T-helper 22 cell (primary cell): ENCODE measurements at regions not wholly inside any gene's neighbourhood (a gene's known extent, or its start where the extent isn't known, plus 50 kb on each side); places are given as distances from the start of the nearest gene placed in this dataset.

ENCODE experiments used
- DNase-seq: peaks from one replicate; pipeline ENCODE4 v3.0.0-alpha.2; 2020; ENCODE audit warnings: low read depth

DNA sequence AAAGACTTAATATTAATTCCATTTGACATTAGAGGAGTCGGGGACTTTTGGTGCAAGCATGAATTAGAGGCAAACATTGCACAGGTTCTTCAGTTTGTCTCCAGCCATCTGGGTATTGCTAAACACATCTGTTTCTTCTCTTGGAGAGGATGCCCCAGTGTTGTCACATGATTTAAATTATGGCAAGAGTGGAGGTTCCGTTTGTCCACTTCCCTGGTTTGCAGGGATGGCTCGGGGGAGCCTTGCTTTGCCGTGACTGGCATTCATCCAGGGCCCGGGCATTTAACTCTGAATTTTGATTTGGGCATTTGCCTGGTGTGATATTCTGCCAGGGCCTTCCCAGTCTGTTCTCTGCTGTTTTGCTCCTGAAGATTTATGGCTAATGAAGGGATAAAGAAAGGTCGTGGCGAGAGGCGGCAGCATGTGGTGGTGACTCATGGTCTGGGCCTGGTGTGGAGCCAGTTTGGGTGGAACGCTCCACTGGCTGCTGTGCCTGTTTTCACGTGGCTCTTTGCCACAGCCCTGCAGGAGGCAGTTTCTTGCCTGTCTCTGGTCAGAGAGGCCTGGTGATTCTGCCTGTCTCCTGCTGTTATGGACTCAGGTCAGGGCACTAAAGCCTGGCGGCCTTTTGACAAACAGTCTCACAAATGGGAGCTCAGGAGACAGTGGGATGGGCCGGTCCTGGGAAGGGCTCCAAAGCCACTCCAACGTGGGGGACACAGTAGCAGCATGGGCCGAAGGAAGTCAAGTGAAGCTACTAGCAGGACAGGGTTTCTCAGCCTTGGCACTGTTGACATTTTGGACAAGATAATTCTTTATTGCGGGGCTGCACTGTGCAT is 99.4 kb upstream of the PGRMC2 start:
- no peak for DNase-seq

DNA sequence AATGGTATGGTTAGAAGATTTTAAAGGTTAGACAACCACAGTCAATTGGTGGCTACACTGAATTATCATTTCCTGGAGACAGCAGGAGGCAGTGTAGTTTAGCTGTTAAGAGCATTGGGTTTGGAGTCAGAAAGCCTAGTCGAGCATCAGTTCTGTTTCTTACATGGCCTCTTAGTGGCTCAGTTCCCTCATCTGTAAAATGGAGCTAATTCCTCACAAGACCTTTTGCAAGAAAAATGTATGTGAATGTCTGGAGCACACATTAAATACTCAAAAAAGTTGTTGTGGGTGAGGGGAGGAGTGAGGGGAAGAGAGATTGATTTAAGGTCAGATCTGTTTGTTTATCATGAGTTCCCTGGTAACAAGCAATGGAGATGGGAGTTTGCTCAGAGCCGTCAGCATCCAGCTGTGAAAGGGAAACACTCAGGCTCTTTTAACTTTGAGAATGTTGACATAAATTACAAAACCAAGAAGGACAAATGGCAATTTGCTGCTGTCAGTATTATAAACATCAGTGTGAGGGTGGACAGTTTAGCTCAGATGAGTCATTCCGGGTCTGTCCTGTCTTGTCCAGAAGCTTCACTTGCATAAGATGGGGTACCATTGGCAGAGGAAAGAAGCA is 98.2 kb upstream of the PGRMC2 start:
- no peak for DNase-seq

DNA sequence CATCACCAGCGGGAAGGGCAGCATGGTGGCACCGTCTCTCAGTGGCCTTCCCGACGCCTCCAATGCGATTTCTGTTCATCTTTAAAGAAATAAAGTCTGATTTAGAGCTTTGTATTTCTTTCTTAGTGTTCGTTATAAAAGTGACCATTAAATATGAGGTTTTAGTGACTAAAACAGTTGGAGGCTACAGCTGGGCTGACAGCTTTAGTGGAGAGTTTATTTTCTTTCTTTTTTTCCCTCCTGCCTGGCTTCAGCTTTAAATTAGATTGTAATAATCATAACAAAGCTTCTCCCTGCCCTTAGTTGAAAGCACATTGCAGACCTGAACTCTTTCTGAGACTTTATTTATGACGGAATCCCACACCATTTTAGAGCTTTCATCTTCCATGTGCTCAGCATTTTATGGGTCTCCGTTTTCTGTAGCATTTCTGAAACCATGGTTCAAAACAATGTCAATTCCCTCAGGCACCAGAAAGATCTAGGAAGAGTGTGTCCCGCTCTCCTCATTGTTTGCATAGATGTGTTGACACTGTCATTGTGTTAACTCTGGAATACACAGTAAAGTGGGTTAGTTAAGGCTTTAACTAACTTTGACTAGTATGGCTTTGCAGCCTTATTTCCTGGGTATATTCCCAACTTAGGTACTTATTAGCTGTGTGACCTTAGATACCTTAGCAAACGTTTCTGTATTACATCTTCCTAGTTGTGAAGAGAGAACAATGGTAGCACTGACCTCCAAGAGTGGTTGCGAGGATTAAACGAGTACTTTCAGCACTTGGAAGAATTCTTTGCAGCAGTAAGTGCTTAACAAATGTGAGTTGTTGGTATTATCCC is 97.4 kb upstream of the PGRMC2 start:
- no peak for DNase-seq

DNA sequence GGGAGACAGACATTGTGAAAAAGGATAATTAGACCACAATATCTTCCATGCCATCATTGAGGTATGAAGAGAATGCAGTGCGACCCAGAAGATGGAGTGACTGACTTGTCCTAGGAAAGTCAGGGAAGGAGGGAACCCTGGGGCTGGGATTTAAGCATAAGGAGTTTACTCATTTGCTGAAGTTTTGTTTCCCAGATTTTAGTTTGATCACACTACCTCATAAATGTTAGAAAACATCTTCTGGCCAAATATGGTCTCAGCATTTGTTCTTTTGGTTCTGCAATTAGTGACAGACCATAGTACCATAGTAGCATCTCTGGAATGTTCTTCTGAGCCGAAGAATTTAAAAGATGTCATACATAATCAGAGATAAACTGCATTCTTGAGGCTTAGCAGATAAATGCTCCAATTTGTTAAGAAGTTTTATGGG is 96.5 kb upstream of the PGRMC2 start:
- DNase-seq = no peak

DNA sequence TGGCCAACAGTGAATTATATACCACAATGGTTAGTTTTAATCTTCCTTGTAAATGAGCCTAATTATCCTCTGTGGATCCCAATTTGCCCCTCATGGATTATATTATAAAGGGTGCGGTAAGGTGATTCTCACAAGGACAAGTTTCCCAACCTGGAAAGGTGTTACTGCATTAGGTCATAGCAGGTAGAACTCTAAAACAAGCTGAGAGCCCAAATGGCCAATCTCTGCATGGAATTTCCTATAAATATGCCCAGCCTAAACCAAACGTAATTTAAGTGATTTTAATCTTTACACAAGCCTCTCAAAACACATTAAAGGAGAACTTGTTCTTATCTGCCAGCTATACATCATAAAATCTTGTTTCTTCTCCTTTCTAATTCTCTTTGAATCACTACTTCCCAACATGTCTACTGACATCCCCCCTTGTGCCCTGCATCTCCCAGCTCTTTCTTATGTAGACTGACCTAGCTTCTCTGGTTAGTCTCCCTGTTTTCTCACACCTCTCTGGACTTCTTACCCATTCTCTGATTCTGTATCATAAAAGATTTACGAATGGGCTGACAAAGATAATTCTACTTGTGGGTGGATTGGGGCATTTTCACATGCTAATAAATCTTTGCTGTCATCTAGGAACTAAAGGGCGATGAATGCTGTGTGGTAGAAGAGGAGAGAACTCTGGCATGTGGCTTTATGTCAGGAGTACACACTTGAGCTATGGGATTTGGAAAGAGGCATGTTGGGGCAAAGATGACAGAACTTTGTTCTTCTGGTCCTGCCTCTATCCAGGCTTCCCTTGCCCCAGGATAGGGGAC is 94.3 kb upstream of the PGRMC2 start:
- DNase-seq = no peak

DNA sequence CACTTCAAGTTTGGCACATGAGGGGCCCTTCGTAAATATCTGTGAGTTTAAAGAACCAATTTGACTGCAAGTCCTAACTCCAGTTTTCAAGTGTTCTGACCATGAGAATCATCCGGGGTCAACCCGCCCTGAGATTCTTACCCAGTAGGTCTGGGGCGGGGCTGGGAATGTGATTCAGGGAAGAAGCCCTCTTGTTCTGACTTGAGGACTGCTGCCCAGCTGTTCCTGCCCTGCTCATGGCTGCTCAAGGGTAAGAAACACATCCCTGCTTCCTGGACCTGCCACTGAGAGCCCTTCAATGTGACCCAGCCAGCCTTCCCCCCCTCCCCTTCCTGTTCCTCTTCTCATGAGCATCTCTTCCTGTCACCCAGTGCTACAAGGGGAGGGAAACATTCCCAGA is 92.7 kb upstream of the PGRMC2 start:
- no peak for DNase-seq

DNA sequence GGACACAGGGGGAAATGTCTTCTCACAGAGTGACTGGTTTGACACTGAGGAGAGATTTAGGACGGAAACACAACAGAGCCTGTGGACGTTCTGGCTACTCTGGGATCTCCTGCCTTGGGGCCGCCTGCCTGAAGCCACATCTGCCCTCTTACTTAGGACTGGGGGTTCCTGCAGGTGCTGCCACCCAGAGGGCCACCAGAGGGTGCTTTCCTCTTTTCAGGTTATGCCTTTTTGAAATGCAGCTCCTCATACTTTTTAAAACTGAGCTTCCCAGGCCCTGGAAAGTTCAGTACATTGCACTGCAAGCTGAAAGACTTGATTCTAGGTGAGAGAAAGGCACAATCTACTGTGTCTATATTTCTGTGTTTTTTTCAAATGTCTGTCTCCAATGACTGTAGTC is 92.2 kb upstream of the PGRMC2 start:
- DNase-seq = no peak

DNA sequence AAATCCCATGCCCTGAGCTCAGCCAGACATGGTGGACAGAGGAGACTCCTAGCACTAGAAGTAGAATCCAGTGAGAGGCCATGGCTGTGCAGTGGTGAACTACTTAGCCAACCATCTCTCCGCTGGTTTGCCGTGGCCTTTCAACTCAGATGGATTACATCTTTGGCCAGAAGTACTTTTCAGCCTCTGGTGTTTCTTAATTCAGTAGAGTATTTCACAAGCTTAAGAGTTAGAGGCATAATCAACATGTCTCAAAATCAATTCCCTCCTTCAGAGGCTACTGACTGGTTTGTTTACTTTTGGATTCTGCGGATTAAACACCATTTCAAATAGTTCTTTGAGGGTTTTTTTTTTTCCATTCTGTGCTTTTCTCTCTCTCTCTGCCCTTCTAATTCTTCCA is 91.1 kb upstream of the PGRMC2 start:
- no peak for DNase-seq

DNA sequence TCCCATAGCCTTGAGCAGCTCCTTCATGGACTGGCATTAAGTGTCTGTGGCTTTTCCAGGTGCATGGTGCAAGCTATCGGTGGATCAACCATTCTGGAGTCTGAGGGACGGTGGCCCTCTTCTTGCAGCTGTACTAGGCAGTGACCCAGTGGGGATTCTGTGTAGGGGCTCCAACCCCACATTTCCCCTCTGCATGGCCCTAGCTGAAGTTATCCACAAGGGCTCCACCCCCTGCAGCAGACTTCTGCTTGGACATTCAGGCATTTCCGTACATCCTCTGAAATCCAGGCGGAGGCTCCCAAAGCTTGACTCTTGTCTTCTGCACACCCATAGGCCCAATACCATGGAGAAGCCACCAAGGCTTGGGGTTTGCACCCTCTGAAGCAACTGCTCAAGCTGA is 89.3 kb upstream of the PGRMC2 start:
- DNase-seq = no peak

DNA sequence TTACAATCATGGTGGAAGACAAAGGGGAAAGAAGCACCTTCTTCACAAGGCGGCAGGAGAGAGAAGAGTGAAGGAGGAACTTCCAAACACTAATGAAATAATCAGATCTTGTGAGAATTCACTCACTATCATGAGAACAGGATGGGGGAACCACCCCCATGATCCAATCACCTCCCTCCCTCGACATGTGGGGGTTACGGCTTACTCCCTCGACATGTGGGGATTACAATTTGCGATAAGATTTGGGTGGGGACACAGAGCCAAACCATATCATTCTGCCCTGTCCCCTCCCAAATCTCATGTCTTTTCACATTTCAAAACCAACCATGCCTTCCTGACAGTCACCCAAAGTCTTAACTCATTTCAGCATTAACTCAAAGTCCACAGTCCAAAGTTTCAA is 88.7 kb upstream of the PGRMC2 start:
- no peak for DNase-seq

DNA sequence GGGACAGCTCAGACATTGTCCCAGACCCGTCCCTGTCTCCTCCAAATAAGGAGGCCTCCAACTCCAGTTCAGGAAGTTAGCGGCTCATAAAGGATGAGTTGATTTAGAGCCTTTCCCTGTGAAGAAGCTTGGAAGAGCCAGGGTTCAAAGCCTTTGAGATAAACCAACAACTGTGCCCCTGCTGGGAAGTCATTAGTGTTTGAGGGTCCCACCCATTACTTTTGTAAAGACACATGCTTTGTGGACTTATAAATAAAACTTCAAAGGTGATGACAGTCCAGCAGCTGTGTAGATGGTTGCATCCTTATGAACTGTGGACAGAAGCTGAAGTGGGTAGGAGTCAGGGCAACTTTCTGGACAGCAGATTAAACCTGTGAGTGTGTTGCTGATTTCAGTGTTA is 86.0 kb upstream of the PGRMC2 start:
- no peak for DNase-seq

DNA sequence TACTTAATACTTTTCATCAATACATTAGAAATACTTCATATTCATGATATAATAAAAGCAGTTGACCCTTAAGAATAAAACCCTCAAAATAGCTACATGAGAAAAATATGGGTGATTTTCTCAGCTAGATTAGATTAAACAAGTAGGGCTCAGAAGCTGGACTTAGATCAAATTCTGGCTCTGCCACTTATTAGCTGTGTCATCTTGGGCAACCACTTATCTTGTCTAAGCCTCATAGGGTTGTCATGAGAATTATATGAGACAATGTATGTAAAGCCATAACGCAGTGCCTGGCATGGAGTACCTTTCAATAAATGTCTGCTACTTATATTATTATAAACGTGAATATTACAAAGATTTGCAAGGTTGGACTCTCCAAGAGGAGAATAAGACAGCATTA is 84.3 kb upstream of the PGRMC2 start:
- no peak for DNase-seq

DNA sequence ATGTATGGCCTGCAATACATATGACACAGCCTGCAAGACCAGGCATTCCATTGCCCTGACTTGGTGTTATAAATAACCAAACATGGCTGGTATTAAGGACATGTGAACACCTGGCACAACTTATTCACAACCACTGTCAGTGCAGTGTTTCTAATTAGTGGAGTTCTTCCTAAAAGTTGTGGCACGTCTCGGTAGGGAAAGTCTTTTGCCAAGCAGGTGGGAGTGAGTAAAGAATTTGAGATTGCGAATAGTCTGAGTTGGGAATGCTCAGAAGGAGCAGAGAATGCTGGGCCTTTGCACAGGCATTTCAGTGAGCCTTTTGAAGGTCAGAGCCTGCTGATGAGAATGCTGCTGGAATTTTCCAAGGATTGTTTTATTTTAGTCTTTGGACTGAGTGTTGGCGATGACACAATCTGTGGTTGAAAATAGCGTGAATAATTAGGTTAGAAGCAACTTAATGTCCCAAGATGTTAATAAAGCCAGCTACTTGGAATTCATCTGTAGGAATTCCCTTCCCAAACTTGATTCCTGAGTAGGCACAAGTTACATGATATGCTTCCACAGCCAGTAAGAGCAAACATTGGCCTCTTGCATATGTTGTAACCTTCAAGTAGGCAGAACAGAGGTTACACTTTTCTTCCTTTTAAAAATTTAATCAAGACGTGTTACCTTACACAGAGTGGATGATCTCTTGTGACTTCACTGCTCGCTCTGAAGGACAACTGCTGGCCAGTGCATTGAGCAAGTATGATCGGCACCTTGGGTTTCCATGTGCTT is 83.6 kb upstream of the PGRMC2 start:
- DNase-seq = no peak

DNA sequence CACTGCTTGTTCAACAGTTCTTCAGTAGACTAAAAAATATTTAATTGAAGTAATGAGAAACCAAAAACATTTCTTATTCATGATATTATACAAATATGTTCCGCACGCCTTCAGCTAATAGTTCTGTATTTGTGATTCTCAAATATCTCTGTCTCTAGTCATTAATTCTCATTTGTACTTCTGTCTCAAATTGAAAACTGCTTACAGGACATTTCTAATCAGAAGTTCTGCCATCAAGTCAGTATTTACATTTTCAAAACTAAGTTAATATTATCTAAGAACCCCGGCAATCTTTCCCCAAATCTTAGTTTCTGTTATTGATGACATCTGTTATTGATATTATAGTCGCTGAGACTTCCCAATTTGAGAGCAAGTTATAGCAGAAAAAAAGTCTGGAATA is 78.6 kb upstream of the PGRMC2 start:
- DNase-seq = no peak

DNA sequence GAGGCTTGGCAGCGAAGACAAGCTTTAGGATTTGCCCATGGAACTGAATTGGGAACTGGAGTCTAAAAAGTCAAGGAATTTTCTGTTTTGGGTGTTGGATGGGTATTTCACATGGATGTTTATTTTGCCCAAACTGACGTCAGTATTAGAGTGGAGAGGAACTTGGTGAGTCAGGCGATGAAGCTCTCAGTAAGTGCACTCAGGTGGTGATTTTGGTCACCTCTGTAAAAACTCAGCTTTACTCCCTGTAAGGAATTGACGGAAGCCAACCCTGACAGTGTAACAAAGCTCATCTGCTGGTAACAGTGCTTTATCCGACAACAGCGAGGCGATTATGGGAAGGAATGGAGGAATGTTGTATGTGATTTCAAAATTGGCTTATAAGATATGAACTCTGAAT is 77.0 kb upstream of the PGRMC2 start:
- no peak for DNase-seq

DNA sequence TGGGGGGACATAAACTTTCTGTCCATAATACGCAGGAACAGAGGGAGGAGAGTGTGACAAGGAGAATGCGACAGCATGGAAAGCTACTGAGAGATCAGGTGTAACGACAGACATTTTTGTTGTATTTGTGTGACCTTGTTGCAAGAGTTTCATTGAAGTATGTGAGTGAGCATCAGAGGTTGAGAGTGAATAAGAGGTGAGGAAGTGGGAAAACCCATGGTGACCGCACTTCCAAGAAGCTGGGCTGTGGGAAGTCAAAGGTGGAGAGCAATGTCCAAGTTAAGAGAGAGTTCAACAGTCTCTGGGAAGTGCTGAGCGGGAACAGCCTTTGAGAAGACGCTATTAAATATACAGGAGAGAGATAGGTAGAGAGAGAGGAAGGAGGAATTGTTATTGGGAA is 76.4 kb upstream of the PGRMC2 start:
- DNase-seq = no peak

DNA sequence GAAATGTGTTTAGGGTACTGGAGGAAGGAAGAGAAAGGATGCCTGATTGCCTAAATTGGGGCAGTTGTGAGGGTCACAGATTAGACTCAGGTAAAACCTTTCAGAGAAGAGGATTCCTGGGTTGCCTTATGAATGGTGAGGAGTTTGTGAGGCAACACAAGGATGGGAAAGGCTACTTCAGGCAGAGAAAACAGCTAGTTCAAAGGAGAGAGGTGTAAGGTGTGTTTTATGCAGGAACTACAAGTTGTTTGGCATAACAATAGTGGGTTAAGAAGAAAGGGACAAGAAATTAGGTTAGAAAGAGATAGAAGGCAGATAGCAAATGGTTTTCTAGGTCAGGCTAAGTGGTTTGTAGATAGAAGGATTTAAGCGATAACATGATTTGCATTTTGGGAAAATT is 75.1 kb upstream of the PGRMC2 start:
- DNase-seq = no peak

DNA sequence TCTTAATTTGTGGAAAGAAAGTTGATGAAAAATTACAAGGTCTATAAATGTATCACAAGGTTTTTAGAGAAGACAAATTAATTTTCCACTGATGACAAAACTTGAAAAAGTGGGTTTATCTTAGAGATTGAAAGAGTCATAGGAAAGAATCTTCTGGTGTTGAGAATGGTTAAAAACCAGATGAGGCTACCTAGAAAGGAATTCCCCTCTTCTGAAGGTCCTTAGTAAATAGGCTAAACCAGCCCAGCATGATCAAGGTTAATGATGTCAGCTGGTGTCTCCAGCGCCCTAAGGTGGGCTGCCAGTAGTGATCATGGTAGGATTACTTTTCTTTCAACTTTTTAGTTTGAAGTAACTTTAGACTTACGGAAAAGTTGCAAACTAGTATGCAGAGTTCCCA is 71.8 kb upstream of the PGRMC2 start:
- no peak for DNase-seq

DNA sequence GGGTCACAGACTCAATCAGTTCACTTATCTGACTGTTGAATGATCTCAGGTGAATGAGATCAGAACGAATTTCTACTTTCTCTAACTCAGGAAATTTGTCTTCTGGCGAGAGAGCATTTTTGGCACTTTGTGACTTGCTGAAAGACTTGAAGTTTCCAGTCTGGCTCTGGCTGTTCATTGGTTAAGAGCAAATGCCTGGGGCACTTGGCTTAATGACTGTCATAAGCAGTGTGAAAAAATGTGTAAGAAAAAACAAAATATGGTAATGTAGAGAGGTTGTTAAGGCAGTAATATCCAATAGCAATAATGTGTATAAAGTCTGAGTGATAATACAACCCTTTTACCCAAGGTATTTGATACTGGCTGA is 71.3 kb upstream of the PGRMC2 start:
- no peak for DNase-seq

DNA sequence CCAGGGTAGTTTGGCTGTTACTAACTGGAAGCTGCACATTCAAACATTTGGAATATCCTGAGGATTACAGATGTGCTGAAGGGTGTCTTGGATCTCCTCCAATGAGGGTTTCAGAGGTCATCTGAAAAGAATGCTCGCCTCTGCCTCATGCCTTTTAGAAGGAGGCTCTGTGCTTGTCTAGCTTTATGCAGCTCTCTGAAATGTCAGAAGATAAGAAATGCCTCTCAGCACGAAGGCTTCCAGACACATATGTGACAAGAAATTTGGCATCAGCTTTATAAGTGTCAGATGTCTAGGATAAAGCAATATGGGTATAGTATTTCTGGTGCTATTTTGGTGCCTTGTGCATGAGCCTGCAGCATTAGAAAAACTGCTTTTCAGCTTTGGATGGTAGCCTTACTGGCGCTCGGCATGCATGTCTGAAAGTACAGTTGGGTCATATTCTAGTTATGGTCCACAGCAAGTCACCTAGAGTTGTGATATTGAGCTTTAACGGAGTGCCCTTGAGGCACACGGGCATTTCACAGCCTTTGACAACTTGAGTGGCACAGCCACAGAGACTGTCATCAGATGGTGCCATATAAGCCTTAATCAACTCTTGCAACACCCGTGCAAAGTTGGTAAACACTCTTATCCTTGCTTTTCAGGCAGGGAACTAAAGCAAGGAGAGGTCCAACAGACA is 70.8 kb upstream of the PGRMC2 start:
- DNase-seq = no peak

DNA sequence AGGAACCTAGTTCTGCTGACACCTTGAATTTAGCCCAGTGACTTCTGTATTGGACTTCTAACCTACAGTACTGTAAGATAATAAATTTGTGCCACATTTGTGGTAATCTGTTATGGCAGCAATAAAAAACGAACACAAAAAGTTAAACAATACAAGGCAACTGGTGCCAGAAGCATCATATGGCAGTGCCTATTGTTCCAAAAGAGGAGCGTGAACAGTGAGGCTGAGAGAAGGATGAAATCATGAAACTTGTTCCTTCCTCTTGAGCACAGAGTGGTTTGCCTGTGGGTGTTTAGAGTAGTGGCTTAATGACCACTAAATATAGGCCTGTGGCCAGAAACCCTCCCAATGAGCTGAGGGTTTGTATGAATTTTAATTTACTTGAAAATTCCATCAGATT is 69.7 kb upstream of the PGRMC2 start:
- no peak for DNase-seq
